ENCODE measurements at regions not wholly inside any gene's neighbourhood (a gene's known extent, or its start where the extent isn't known, plus 50 kb on each side); places are given as distances from the start of the nearest gene placed in this dataset.
"Not testable (repeated sequence)": the region's sequence is repeated elsewhere in the genome, so short reads cannot be mapped to it uniquely, and the experiment has no call there.

DNA sequence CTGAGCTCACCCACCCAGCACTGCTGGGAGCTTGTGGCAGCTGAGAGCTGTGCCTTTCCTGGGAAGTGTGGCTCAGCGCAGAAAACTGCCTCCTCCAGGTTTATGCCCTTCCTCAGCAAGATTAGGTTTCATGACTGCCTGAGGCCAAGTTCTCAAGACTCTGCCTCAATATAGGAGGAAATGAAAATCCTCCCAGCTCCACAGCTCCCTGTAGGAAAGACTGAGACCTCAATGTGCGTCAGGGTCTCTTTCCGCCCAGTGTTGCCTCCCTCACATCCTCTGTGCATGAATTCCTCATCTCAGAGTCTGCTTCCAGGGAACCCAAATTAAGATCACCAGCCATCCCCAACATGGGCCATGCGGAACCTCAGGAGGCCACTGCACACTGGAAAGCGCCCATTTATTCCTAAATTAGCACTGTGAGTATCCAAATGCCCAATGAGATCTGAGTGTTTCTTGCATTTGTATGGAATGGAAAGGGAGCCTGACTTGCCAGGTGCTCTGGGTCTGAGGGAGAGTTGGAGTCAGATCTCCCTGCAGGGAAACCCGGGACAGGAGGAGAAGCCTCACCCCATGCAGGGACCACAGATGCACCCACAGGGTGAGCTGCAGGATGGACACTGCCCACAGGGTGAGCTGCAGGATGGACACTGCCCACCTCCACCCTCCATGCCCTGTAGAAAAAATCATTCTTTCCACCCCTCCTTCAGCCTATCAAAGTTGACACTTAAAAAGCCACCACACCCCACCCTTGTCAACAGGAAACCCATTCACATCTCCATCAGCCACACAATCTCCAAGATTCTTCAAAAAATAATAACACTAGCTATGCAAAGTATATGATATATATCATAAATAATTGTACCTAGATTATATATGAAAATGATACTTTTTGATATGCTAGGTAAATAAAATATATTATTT is 97.4 kb upstream of the IGLL5 start:
- TF ChIP-seq, protein P1, sequence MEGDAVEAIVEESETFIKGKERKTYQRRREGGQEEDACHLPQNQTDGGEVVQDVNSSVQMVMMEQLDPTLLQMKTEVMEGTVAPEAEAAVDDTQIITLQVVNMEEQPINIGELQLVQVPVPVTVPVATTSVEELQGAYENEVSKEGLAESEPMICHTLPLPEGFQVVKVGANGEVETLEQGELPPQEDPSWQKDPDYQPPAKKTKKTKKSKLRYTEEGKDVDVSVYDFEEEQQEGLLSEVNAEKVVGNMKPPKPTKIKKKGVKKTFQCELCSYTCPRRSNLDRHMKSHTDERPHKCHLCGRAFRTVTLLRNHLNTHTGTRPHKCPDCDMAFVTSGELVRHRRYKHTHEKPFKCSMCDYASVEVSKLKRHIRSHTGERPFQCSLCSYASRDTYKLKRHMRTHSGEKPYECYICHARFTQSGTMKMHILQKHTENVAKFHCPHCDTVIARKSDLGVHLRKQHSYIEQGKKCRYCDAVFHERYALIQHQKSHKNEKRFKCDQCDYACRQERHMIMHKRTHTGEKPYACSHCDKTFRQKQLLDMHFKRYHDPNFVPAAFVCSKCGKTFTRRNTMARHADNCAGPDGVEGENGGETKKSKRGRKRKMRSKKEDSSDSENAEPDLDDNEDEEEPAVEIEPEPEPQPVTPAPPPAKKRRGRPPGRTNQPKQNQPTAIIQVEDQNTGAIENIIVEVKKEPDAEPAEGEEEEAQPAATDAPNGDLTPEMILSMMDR (IDR thresholded peaks at IDR 0.05) = no peak
- ATAC-seq (ENCODE audit: insufficient number of reproducible peaks, low FRiP score, low read depth) (no peak), DNase-seq (ENCODE audit: low spot score) (no peak)
- no peaks in the 10 kb centered on the region for H3K9me3 ChIP-seq
- no peaks in the 10 kb centered on the region for H3K27me3 ChIP-seq (replicated peaks; ENCODE audit: insufficient read depth)
- no peak overlapping the region for H3K4me3 ChIP-seq
- no peak overlapping the region for H3K27ac ChIP-seq
- no peaks in the 10 kb centered on the region for H3K4me1 ChIP-seq (ENCODE audit: control insufficient read depth in 1 of 2, low read depth in 2 of 2)
- H3K36me3 ChIP-seq = no peaks in the 10 kb centered on the region

DNA sequence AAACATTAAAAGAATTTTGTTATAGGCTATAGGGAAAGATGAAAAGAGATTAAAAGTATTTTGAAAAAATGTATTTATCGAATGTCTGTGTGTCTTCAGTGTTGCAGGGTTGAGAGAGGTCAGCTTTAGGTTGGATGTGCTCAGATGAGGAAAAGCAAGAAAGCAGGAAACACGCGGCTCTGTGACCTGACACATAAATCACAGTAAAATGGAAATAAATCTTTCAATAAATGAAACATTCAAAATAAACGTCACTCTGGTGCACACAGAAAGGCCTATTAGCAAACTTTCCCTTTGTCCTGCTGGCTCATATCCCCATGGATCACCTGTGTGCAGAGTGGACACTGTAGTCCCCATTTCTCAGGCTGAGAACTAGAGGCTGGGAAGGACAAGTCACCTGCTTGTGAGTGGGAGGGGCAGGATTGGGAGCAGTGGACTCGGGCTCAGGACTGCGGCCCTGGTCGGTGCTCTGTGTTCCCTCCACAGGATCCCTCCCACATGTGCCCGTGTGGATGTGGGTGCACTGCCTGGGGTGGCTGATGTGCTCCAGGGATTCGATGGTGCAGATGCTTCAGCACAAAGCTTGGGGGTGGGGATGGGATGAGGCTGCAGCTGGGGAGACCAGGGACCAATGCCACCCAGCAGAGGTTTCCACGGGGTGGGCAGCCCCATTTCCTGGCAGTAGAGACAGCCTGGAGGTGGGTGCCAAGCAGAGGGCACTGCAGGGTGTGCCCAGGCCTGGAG is 96.0 kb upstream of the IGLL5 start:
- no peak overlapping the region for H3K27ac ChIP-seq
- H3K4me1 ChIP-seq (ENCODE audit: control insufficient read depth in 1 of 2, low read depth in 2 of 2) = no peaks in the 10 kb centered on the region
- H3K36me3 ChIP-seq = no peaks in the 10 kb centered on the region
- TF ChIP-seq, protein P1 (IDR thresholded peaks at IDR 0.05) = no peak
- ATAC-seq (ENCODE audit: insufficient number of reproducible peaks, low FRiP score, low read depth) (no peak), DNase-seq (ENCODE audit: low spot score) (no peak)
- H3K4me3 ChIP-seq = no peak overlapping the region
- no peaks in the 10 kb centered on the region for H3K27me3 ChIP-seq (replicated peaks; ENCODE audit: insufficient read depth)
- H3K9me3 ChIP-seq = no peaks in the 10 kb centered on the region

DNA sequence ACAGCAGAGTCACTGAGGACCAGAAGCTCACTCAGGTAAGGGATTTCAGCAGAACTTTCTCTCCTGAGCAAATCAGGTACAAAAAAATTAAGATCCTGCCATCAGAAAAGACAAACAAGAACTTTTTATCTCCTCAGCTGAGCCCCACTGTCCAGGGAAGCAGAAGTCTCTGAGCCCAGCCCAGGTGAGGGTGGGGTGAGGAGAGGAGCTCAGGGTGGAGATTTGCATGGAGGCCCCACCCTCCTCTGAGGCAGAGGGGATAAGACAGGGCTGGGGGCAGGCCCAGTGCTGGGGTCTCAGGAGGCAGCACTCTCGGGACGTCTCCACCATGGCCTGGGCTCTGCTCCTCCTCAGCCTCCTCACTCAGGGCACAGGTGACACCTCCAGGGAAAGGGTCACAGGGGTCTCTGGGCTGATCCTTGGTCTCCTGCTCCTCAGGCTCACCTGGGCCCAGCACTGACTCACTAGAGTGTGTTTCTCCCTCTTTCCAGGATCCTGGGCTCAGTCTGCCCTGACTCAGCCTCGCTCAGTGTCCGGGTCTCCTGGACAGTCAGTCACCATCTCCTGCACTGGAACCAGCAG is 95.3 kb upstream of the IGLL5 start:
- ATAC-seq (ENCODE audit: insufficient number of reproducible peaks, low FRiP score, low read depth); H3K27ac ChIP-seq; H3K9me3 ChIP-seq; DNase-seq (ENCODE audit: low spot score); H3K4me1 ChIP-seq (ENCODE audit: control insufficient read depth in 1 of 2, low read depth in 2 of 2); H3K36me3 ChIP-seq; H3K27me3 ChIP-seq (replicated peaks; ENCODE audit: insufficient read depth); H3K4me3 ChIP-seq: not testable (repeated sequence)

DNA sequence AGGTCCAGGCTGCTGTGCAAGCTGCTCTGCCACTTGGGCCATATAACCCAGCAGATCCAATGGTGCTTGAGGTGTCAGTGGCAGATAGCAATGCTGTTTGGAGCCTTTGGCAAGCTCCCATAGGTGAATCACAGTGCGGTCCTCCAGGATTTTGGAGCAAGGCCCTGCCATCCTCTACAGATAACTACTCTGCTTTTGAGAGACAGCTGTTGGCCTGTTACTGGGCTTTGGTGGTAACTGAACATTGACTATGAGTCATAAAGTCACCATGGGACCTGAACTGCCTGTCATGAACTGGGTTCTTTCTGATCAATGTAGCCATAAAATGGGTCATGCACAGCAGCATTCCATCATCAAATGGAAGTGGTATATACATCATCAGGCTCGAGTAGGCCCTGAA is 92.0 kb upstream of the IGLL5 start:
- not testable (repeated sequence) for H3K9me3 ChIP-seq; ATAC-seq (ENCODE audit: insufficient number of reproducible peaks, low FRiP score, low read depth); H3K4me1 ChIP-seq (ENCODE audit: control insufficient read depth in 1 of 2, low read depth in 2 of 2); H3K27me3 ChIP-seq (replicated peaks; ENCODE audit: insufficient read depth); H3K36me3 ChIP-seq; DNase-seq (ENCODE audit: low spot score); H3K4me3 ChIP-seq; H3K27ac ChIP-seq

DNA sequence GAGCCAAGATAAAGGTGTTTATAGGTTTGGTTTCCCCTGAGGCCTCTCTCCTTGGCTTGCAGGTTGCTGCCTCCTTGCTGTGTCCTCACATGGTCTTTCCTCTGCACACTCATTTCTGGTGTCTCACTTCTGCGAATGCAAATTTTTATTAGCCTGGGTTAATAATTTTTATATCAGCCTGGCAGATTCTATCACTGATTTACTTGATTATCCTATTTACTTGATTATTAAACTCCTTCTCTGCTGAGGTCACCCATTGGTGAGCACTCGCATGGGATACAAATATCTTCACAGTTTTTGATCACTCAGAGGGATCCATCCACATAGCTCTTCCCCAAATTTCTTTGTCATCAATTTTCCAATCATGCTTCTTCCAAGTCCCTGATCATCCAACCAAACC is 90.9 kb upstream of the IGLL5 start:
- Histone ChIP-seq H3K27me3 (replicated peaks; ENCODE audit: insufficient read depth) (no peaks in the 10 kb centered on the region), H3K9me3 (no peaks in the 10 kb centered on the region), H3K27ac (no peak overlapping the region), H3K4me3 (no peak overlapping the region), H3K4me1 (ENCODE audit: control insufficient read depth in 1 of 2, low read depth in 2 of 2) (no peaks in the 10 kb centered on the region), H3K36me3 (no peaks in the 10 kb centered on the region)
- TF ChIP-seq, protein P1 (IDR thresholded peaks at IDR 0.05) = no peak
- DNase-seq (ENCODE audit: low spot score) (no peak), ATAC-seq (ENCODE audit: insufficient number of reproducible peaks, low FRiP score, low read depth) (no peak)

DNA sequence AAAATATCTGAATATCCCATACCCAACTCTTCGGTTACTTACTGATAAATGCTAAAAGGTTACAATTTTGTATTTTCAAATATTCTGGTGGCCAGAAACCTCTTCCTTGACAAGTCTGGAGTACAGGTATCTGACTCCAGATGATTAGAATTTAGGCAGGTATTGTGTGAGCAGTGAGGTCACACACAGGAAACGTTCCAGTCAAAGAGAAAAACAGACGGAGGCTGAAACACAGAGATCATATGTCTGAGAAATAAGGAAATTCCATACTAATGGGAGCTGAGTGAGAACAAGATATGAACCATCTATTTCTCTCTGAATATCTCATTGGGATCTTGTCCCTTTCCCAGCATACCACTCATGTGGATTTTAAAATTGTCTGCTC is 89.4 kb upstream of the IGLL5 start:
- Histone ChIP-seq H3K27ac (no peak overlapping the region), H3K4me3 (no peak overlapping the region), H3K27me3 (replicated peaks; ENCODE audit: insufficient read depth) (no peaks in the 10 kb centered on the region), H3K36me3 (no peaks in the 10 kb centered on the region), H3K9me3 (no peaks in the 10 kb centered on the region), H3K4me1 (ENCODE audit: control insufficient read depth in 1 of 2, low read depth in 2 of 2) (no peaks in the 10 kb centered on the region)
- no peak for ATAC-seq (ENCODE audit: insufficient number of reproducible peaks, low FRiP score, low read depth)
- no peak for DNase-seq (ENCODE audit: low spot score)
- TF ChIP-seq, protein P1 (IDR thresholded peaks at IDR 0.05) = no peak

Measured in thoracic aorta (tissue), 2 donors.